NCI-H748 treated with DMSO at 0.1 percent for 48 hours (cell line): ENCODE measurements at regions not wholly inside any gene's neighbourhood (a gene's known extent, or its start where the extent isn't known, plus 50 kb on each side); places are given as distances from the start of the nearest gene placed in this dataset.

Experiments
- DNase-seq: peaks from one replicate; lab custom pipeline; 2025; lab: John Stamatoyannopoulos, UW

- no peak for DNase-seq
These were observed 53.5 kb downstream of the ZNF608 start for GRCh38 chr5:124692950-124693349.

- DNase-seq = no peak
These were observed 54.1 kb downstream of the ZNF608 start for GRCh38 chr5:124692324-124692723.

GRCh38 chr5:124689653-124690052 lies 56.8 kb downstream of the ZNF608 start:
- DNase-seq = no peak

GRCh38 chr5:124686239-124687004 lies 60.0 kb downstream of the ZNF608 start:
- DNase-seq = no peak

GRCh38 chr5:124685404-124685930 lies 61.0 kb downstream of the ZNF608 start:
- no peak for DNase-seq

GRCh38 chr5:124683917-124684555 lies 62.4 kb downstream of the ZNF608 start:
- no peak for DNase-seq

GRCh38 chr5:124679578-124680199 lies 66.8 kb downstream of the ZNF608 start:
- DNase-seq = no peak

- DNase-seq = no peak
These were observed 67.4 kb downstream of the ZNF608 start for GRCh38 chr5:124678922-124679519.

GRCh38 chr5:124678468-124678867 lies 68.0 kb downstream of the ZNF608 start:
- no peak for DNase-seq

- no peak for DNase-seq
These were observed 68.8 kb downstream of the ZNF608 start for GRCh38 chr5:124677374-124678351.

GRCh38 chr5:124675931-124676846 lies 70.2 kb downstream of the ZNF608 start:
- no peak for DNase-seq

- DNase-seq = no peak
These were observed 75.2 kb downstream of the ZNF608 start for GRCh38 chr5:124671193-124671592.

GRCh38 chr5:124670722-124671184 lies 75.7 kb downstream of the ZNF608 start:
- DNase-seq = peak; percentile 92

- DNase-seq = no peak
These were observed 76.3 kb downstream of the ZNF608 start for GRCh38 chr5:124669956-124670721.

GRCh38 chr5:124669300-124669648 lies 77.2 kb downstream of the ZNF608 start:
- DNase-seq = no peak

GRCh38 chr5:124668353-124669299 lies 77.8 kb downstream of the ZNF608 start:
- DNase-seq = no peak

GRCh38 chr5:124665625-124666024 lies 80.8 kb downstream of the ZNF608 start:
- no peak for DNase-seq

- no peak for DNase-seq
These were observed 81.4 kb downstream of the ZNF608 start for GRCh38 chr5:124665035-124665434.
